ELF-1 (cell line): ENCODE measurements at regions not wholly inside any gene's neighbourhood (a gene's known extent, or its start where the extent isn't known, plus 50 kb on each side); places are given as distances from the start of the nearest gene placed in this dataset.

Experiments used
- DNase-seq: peaks from one replicate; pipeline ENCODE4 v3.0.0-alpha.2; 2016; ENCODE audit warnings: low read depth, low spot score

- DNase-seq: peak; percentile 30
Observed at GRCh38 chr2:60295636-60295962, 257.9 kb downstream of the BCL11A start.

- DNase-seq: peak; percentile 9
Observed at GRCh38 chr2:60294901-60295635, 258.4 kb downstream of the BCL11A start.

- no peak for DNase-seq
Observed at GRCh38 chr2:60292242-60292641, 261.2 kb downstream of the BCL11A start.

- DNase-seq: no peak
Observed at GRCh38 chr2:60290509-60290908, 262.9 kb downstream of the BCL11A start.

GRCh38 chr2:60285626-60286316 lies 267.7 kb downstream of the BCL11A start:
- DNase-seq: peak; percentile 26

- no peak for DNase-seq
Observed at GRCh38 chr2:60283626-60284025, 269.8 kb downstream of the BCL11A start.

GRCh38 chr2:60282886-60283285 lies 270.6 kb downstream of the BCL11A start:
- DNase-seq: no peak

- DNase-seq: no peak
Observed at GRCh38 chr2:60281730-60282129, 271.7 kb downstream of the BCL11A start.

- no peak for DNase-seq
Observed at GRCh38 chr2:60280238-60280637, 273.2 kb downstream of the BCL11A start.

GRCh38 chr2:60278906-60279305 lies 274.5 kb downstream of the BCL11A start:
- no peak for DNase-seq

GRCh38 chr2:60275958-60276357 lies 277.5 kb downstream of the BCL11A start:
- no peak for DNase-seq

GRCh38 chr2:60273836-60274235 lies 279.6 kb downstream of the BCL11A start:
- DNase-seq: no peak

- DNase-seq: no peak
Observed at GRCh38 chr2:60271713-60272112, 281.7 kb downstream of the BCL11A start.

GRCh38 chr2:60271131-60271530 lies 282.3 kb downstream of the BCL11A start:
- DNase-seq: no peak

- no peak for DNase-seq
Observed at GRCh38 chr2:60268661-60269060, 284.8 kb downstream of the BCL11A start.

- no peak for DNase-seq
Observed at GRCh38 chr2:60268032-60268431, 285.4 kb downstream of the BCL11A start.

GRCh38 chr2:60267122-60267521 lies 286.3 kb downstream of the BCL11A start:
- no peak for DNase-seq

- DNase-seq: no peak
Observed at GRCh38 chr2:60262178-60262577, 291.3 kb downstream of the BCL11A start.

- peak; percentile 29 for DNase-seq
Observed at GRCh38 chr2:60260639-60261296, 292.7 kb downstream of the BCL11A start.

- DNase-seq: no peak
Observed at GRCh38 chr2:60259781-60260180, 293.7 kb downstream of the BCL11A start.

- DNase-seq: no peak
Observed at GRCh38 chr2:60252581-60253150, 300.8 kb downstream of the BCL11A start.

GRCh38 chr2:60251247-60251646 lies 302.2 kb downstream of the BCL11A start:
- no peak for DNase-seq

GRCh38 chr2:60249879-60250278 lies 303.6 kb downstream of the BCL11A start:
- no peak for DNase-seq
